Hindlimb muscle (tissue), 1 donor: ENCODE measurements at regions not wholly inside any gene's neighbourhood (a gene's known extent, or its start where the extent isn't known, plus 50 kb on each side); places are given as distances from the start of the nearest gene placed in this dataset.
A peak's percentile ranks its signal among the peaks of the same experiment; 100 is the strongest.

ENCODE experiments used
- DNase-seq: peaks from one replicate; pipeline ENCODE4 v3.0.0-alpha.2; 2013

DNA sequence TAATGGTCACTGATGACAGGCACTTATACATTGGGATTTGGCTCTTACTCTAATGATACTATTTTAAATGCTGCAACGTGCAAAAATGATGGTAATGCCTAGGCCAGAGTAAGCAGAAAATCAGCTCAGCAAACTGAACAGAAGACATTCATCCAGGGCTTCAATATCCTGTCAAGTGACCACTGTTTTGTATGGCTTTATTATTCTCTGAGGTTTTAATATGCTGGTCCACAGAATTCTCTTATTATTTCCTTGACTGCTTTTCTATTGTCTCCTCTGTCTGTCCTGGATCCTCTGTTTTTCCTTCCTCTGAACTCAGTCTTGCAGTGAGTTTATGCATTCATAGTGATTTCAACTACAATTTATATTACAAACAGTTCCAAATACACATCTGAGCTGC is 90.8 kb upstream of the PMFBP1 start:
- no peak for DNase-seq

- no peak for DNase-seq
Measured at GRCh38 chr16:72261127-72261526, 89.2 kb upstream of the PMFBP1 start.

- no peak for DNase-seq
Measured at GRCh38 chr16:72256398-72257066, 84.6 kb upstream of the PMFBP1 start.

GRCh38 chr16:72255786-72256185 is 83.8 kb upstream of the PMFBP1 start:
- DNase-seq = no peak

DNA sequence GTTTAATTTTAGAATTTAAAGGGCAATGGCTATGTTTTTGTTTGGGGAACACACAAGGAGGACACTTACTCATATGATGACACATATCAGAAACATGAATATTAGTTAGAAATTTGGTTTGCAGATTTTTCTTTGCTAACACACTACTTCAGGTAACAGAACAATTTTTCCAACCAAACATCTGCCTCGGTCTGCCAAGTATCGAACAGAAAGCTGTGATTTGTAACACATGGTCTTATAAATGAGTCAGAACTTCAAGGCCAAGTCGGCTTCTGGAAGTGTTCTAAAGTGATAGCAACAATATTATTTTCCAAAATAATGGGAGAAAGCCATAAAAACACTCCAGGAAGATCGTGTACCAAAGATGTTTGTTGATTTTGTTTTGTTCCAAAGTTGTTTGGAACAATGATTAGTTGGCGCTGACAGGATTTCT is 75.9 kb upstream of the PMFBP1 start:
- DNase-seq = peak; percentile 16

- DNase-seq = no peak
Measured at GRCh38 chr16:72246423-72246822, 74.5 kb upstream of the PMFBP1 start.

DNA sequence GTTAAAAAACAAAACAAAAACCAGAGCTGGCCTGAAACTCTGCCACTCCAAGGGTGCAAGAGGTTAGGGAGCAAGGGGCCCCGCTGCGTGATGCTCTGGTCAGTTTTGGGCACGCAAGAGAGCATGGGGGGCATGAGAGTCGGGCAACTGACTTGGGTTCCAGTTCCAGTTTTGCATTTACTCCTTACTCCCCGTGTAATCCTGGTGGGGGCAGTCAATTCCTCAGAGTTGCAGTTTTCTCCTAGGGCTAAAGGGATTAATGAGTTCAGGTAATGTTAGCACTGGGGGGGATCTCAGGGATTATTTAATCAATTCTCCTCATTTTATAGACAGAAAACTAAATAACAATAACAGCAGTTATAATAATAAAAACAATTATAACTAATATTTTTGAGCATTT is 72.9 kb upstream of the PMFBP1 start:
- no peak for DNase-seq

DNA sequence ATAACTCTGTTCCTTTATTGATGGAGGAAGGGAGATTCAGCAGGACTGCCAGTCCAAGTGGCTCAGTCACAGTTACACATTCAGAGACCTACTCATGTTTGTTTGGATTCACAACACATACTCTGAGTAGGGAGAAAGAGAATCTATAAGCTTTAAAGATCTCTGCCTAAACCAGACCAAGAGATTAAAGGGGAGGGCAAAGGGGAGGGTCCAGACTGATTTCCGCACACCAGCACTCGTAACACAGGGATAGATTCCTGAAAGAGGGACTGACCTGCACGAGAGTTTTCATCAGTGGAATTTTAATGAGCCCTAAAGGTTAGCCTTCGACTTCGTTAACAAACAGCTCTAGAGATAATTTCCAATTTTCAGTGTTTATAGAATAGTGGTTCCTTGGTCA is 71.7 kb upstream of the PMFBP1 start:
- no peak for DNase-seq

GRCh38 chr16:72242757-72243156 is 70.8 kb upstream of the PMFBP1 start:
- DNase-seq = no peak

- peak; percentile 28 for DNase-seq
Measured at GRCh38 chr16:72241930-72242329, 70.0 kb upstream of the PMFBP1 start.

DNA sequence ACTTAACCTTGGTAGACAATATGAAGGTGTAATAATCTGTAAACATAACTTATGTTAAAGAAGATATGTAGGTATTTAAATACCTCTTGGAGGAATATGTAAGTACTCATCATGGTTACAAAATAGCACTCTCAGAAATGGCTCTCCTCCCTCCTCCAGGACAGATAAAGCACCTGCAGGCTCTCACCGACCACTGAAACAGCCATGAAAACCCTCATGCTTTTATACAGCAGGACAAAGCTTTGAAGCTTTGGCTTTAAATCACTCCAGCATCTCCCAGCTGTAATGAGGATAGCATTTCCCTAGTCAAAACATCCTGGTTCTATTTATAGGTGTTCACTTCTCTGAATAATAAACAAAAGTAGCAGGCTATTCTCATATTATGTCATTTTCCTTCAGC is 69.1 kb upstream of the PMFBP1 start:
- no peak for DNase-seq

DNA sequence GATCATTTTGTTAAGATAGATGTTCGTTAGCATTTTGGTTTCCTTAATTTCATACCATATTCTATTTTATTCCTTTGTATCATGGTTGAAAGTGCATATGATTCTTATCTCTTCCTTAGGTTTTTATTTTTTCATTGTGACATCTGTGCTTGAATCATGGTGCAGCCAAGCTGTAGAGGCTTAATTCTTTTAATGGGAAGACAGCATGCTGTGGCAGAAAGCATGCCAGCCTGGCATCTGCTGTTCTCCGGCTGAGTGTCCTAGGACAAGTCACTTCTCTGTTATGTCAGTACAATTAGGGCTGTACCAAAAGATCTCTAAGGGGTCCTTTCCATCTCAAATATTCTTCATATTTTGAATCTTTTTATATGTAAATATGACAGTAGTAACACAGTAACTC is 68.5 kb upstream of the PMFBP1 start:
- DNase-seq = no peak

DNA sequence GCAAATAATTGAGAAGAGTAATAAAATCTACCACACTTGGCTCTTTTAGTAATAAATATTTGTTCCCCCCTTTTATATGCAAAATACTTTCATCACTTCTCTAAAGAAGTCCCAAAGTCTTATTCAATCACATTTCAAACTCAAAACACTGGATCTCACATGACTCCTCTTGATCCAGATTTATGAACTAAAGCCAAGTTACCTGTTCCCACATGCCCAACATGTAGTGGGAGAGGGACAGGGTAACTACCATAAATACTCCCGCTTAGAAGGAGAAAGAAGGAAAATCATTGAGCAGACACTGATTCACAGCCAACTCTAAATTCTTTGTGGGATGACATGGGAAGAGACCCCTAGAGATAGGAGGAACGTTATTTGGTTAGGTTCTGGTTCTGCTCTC is 64.9 kb upstream of the PMFBP1 start:
- DNase-seq = no peak

DNA sequence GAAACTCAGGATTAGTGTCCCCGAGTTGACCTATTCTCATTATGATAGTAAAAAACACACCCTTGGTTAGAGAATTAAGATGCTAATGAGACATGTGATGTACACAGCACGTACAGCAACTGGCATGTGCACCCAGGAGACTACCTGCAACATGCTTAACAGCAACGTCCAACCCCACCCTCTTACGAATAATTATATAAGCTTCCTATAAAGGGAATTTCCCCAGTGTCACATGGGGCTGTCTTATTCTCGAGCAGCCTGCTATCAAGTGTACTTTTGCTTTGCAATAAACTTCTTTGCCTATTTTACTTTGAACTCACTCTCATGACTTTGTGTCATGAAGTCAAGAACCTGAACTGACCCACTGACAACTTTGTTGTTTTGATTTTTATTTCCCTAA is 62.4 kb upstream of the PMFBP1 start:
- DNase-seq = no peak

GRCh38 chr16:72228014-72228413 is 56.1 kb upstream of the PMFBP1 start:
- no peak for DNase-seq

DNA sequence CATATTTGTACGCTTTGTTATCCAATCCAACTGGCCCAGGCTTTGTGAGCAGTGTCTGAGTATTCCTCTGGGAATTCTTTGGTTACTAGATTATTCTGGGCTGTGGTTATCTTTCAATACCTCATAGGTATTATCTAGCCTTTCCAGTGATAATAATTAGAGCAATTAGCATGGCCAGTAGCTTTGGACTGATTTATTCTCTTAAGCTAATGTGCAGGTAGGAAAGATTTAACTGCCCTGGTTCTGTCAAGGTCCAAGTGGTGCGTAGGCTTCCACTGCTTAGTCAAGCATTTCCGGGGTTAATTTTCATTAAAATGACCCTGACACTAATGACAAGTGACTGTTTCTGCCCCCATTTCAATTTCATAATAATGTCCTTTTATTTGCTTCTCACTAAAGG is 54.2 kb upstream of the PMFBP1 start:
- DNase-seq = no peak

DNA sequence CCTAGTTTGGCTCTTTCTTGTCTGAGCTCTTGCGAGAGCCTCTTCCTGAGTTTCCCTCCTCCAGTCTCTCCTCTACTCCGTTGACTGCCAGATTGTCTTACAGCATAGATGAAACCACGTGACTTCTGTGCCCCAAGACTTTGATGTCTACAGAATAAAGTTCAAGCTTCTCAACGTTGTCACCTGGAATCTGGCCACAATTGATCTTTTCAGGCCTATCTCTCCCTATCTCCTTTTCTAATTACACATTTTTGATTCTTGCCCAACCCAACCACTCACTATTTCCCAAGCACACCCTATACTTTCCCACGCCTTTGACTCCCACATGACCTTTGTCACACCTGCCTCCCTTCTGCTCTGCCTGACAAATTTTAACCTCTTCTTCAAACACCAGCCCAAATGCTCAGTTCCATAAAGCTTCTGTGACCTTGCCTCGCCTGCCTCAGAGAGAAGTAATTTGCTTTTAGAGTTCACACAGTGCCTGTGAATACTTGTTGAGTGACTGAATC is 52.4 kb upstream of the PMFBP1 start:
- DNase-seq = no peak

- DNase-seq = no peak
Measured at GRCh38 chr16:72222503-72222902, 50.5 kb upstream of the PMFBP1 start.
